SK-N-SH (cell line): ENCODE measurements at regions not wholly inside any gene's neighbourhood (a gene's known extent, or its start where the extent isn't known, plus 50 kb on each side); places are given as distances from the start of the nearest gene placed in this dataset.

Experiments used
- CTCF ChIA-PET: fragments of 300-600, 350-600 bp; formaldehyde crosslinking; extraction: SDS; loops from one replicate; lab custom pipeline; 2021; lab: Yijun Ruan, JAX
- POLR2A ChIA-PET: fragments of 350-600 bp; sonication (Branson Sonifier 250); formaldehyde crosslinking; extraction: SDS; loops from one replicate; lab custom pipeline; 2020; ENCODE audit warnings: antibody characterized with exemption, inconsistent platforms; lab: Yijun Ruan, JAX
- DNase-seq: peaks from one replicate; pipeline ENCODE4 v3.0.0; 2012
- H2AFZ ChIP-seq: fragments of 200-600 bp; sonication (generic); 2 replicates; pipeline ENCODE4 v1.8.1; 2016; ENCODE audit warnings: antibody characterized with exemption, mild to moderate bottlenecking, low read depth
- H3F3A ChIP-seq: fragments of 200-600 bp; sonication (generic); replicated peaks from 2 replicates; pipeline ENCODE3; 2016; ENCODE audit warnings: antibody characterized with exemption, mild to moderate bottlenecking; ENCODE audit not compliant: insufficient read depth
- H3K27ac ChIP-seq, 2 experiments: fragments of 200-500 bp in 1 of 2; fragments of 200-600 bp in 1 of 2; sonication (Bioruptor generic) in 1 of 2; sonication (generic), shearing (Covaris generic) in 1 of 2; 2 replicates each; pipeline versions ENCODE4 v1.5.1 to v1.6.1; 2014 to 2016; ENCODE audit warnings: low read depth in 2 of 2, inconsistent platforms in 1 of 2, low read length in 1 of 2, mild to moderate bottlenecking in 1 of 2, mixed read lengths in 1 of 2
- H3K27me3 ChIP-seq: fragments of 200-600 bp; sonication (generic), shearing (Covaris generic); 2 replicates; pipeline ENCODE4 v1.6.1; 2016; ENCODE audit warnings: mixed run types; ENCODE audit not compliant: insufficient read depth
- H3K36me3 ChIP-seq, 2 experiments: fragments of 200-500 bp in 1 of 2; fragments of 200-600 bp in 1 of 2; sonication (Bioruptor generic) in 1 of 2; sonication (generic) in 1 of 2; replicated peaks in 1 of 2; 2 replicates each; pipeline versions ENCODE3 to v1.5.1; 2014 to 2016; ENCODE audit warnings: low read length in 1 of 2, mild to moderate bottlenecking in 1 of 2; ENCODE audit not compliant: insufficient read depth in 2 of 2, control insufficient read depth in 1 of 2
- H3K4me1 ChIP-seq, 2 experiments: fragments of 200-500 bp in 1 of 2; fragments of 200-600 bp in 1 of 2; sonication (Bioruptor generic) in 1 of 2; sonication (generic), shearing (Covaris generic) in 1 of 2; 2 replicates each; pipeline versions ENCODE4 v1.5.1 to v1.6.1; 2014 to 2016; ENCODE audit warnings: low read depth in 1 of 2, low read length in 1 of 2, mixed run types in 1 of 2; ENCODE audit not compliant: insufficient read depth in 2 of 2, control insufficient read depth in 1 of 2
- H3K4me2 ChIP-seq: fragments of 200-600 bp; sonication (generic), shearing (Covaris generic); 2 replicates; pipeline ENCODE4 v1.6.1; 2017; ENCODE audit warnings: mixed run types
- H3K4me3 ChIP-seq, 2 experiments: fragments of 200-500 bp in 1 of 2; fragments of 200-600 bp in 1 of 2; sonication (Bioruptor generic) in 1 of 2; sonication (generic), shearing (Covaris generic) in 1 of 2; 2 replicates each; pipeline versions ENCODE4 v1.5.1 to v1.8.1; 2014 to 2016; ENCODE audit warnings: low read depth in 2 of 2, inconsistent platforms in 1 of 2, low read length in 1 of 2, mild to moderate bottlenecking in 1 of 2, mixed read lengths in 1 of 2, moderate library complexity in 1 of 2
- H3K79me2 ChIP-seq: fragments of 200-600 bp; sonication (generic); 2 replicates; pipeline ENCODE4 v1.8.1; 2017; ENCODE audit warnings: mild to moderate bottlenecking; ENCODE audit not compliant: insufficient read depth
- H3K9ac ChIP-seq: fragments of 200-600 bp; sonication (generic); 2 replicates; pipeline ENCODE4 v1.6.1; 2017; ENCODE audit warnings: mixed run types
- H3K9me2 ChIP-seq: fragments of 200-600 bp; sonication (generic); 2 replicates; pipeline ENCODE4 v1.6.1; 2017; ENCODE audit warnings: mixed run types
- H3K9me3 ChIP-seq: fragments of 200-600 bp; sonication (generic); 2 replicates; pipeline ENCODE4 v1.6.1; 2017; ENCODE audit warnings: mixed run types, mild to moderate bottlenecking, moderate library complexity
- H4K20me1 ChIP-seq: fragments of 200-600 bp; sonication (generic); 2 replicates; pipeline ENCODE4 v1.6.1; 2017; ENCODE audit warnings: mild to moderate bottlenecking, mixed run types; ENCODE audit not compliant: insufficient read depth
- ELF1 ChIP-seq: IDR thresholded peaks from 2 replicates; pipeline ENCODE4 v1.4.0; 2012
- EP300 ChIP-seq, 2 experiments: IDR thresholded peaks; 2 replicates each; pipeline versions ENCODE4 v1.4.0 to v1.6.1; 2012; ENCODE audit warnings: borderline replicate concordance in 1 of 2, low read depth in 1 of 2, low read length in 1 of 2
- EZH2phosphoT487 ChIP-seq: fragments of 200-600 bp; sonication (generic); IDR thresholded peaks from 2 replicates; pipeline ENCODE4 v1.6.1; 2017; ENCODE audit warnings: low read depth, mixed run types, mild to moderate bottlenecking, antibody characterized with exemption, moderate library complexity, borderline replicate concordance
- FOXM1 ChIP-seq: IDR thresholded peaks from 2 replicates; pipeline ENCODE4 v1.4.0; 2012; ENCODE audit warnings: low read depth, mild to moderate bottlenecking
- GATA2 ChIP-seq: sonication (generic); formaldehyde crosslinking; IDR thresholded peaks from 2 replicates; pipeline ENCODE4 v1.5.0; 2020; ENCODE audit warnings: mild to moderate bottlenecking, missing genetic modification reagents
- JUND ChIP-seq: IDR thresholded peaks from 2 replicates; pipeline ENCODE4 v1.4.0; 2012
- MXI1 ChIP-seq: IDR thresholded peaks from 2 replicates; pipeline ENCODE4 v1.6.1; 2012; ENCODE audit warnings: mild to moderate bottlenecking, low read depth, low read length, improper control_type of control experiment
- NFIC ChIP-seq: IDR thresholded peaks from 2 replicates; pipeline ENCODE4 v1.4.0; 2012; ENCODE audit warnings: borderline replicate concordance
- RAD21 ChIP-seq: IDR thresholded peaks from 2 replicates; pipeline ENCODE4 v1.6.1; 2012; ENCODE audit warnings: mild to moderate bottlenecking, low read length
- RCOR1 ChIP-seq: fragments of 150-350 bp; IDR thresholded peaks from 2 replicates; pipeline ENCODE4 v1.6.1; 2017; ENCODE audit warnings: antibody characterized with exemption, low read length
- RFX5 ChIP-seq: IDR thresholded peaks from 2 replicates; pipeline ENCODE4 v1.6.1; 2012; ENCODE audit warnings: mild to moderate bottlenecking, improper control_type of control experiment, low read length
- SIN3A ChIP-seq: IDR thresholded peaks from 2 replicates; pipeline ENCODE4 v1.6.1; 2012; ENCODE audit warnings: low read depth, mild to moderate bottlenecking, low read length, moderate library complexity, borderline replicate concordance
- TAF1 ChIP-seq: IDR thresholded peaks from 2 replicates; pipeline ENCODE4 v1.6.1; 2012; ENCODE audit warnings: low read depth, mild to moderate bottlenecking, low read length, moderate library complexity, borderline replicate concordance
- TCF12 ChIP-seq: IDR thresholded peaks from 2 replicates; pipeline ENCODE4 v1.4.0; 2012
- TEAD4 ChIP-seq: IDR thresholded peaks from 2 replicates; pipeline ENCODE4 v1.4.0; 2012; ENCODE audit warnings: mild to moderate bottlenecking, borderline replicate concordance; ENCODE audit not compliant: insufficient read depth
- WGBS: methylation state at CpG from one replicate; pipeline ENCODE4 v1.1.6; 2017; ENCODE audit warnings: low lambda C conversion rate; 5-methylcytosine and 5-hydroxymethylcytosine counted together
- TF ChIP-seq, protein P1 (sequence below): IDR thresholded peaks from 2 replicates; pipeline ENCODE4 v1.4.0; 2012; ENCODE audit warnings: low read depth, borderline replicate concordance
- TF ChIP-seq, protein P2 (sequence below): fragments of 150-350 bp; IDR thresholded peaks from 2 replicates; pipeline ENCODE4 v1.6.1; 2017; ENCODE audit warnings: antibody characterized with exemption, low read length, low read depth, borderline replicate concordance
- TF ChIP-seq, protein P3 (sequence below): fragments of 150-350 bp; IDR thresholded peaks from 2 replicates; pipeline ENCODE4 v1.6.1; 2016; ENCODE audit warnings: mild to moderate bottlenecking, low read depth, low read length
- TF ChIP-seq, protein P4 (sequence below): fragments of 200-600 bp; sonication (generic); IDR thresholded peaks from 2 replicates; pipeline ENCODE4 v1.6.1; 2017; ENCODE audit warnings: antibody characterized with exemption, mild to moderate bottlenecking, moderate library complexity
- TF ChIP-seq, protein P5 (sequence below): IDR thresholded peaks from 2 replicates; pipeline ENCODE4 v1.6.1; 2012; ENCODE audit warnings: mild to moderate bottlenecking, low read depth, low read length, moderate library complexity

DNA sequence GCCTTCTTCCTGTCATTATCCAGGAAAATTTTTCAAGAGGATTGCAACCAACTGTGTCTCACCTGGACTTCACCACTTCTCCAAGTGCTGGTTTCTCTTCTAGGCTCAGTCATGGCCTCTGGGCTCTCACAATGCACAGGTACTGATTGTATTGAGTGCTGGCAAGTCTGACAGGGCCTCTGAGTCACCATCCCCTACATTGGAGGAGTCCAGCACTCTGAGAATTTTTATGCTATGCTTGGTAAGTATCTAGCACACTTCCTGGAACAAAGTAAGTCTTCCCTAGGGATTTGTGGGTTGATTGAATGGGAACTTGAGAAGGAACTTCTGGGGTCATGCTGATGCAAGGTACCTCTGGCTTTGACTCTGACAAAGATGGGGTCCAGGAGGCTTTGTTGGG, 147.2 kb upstream of the CELF4 start (continued):
- TF ChIP-seq, protein P1, sequence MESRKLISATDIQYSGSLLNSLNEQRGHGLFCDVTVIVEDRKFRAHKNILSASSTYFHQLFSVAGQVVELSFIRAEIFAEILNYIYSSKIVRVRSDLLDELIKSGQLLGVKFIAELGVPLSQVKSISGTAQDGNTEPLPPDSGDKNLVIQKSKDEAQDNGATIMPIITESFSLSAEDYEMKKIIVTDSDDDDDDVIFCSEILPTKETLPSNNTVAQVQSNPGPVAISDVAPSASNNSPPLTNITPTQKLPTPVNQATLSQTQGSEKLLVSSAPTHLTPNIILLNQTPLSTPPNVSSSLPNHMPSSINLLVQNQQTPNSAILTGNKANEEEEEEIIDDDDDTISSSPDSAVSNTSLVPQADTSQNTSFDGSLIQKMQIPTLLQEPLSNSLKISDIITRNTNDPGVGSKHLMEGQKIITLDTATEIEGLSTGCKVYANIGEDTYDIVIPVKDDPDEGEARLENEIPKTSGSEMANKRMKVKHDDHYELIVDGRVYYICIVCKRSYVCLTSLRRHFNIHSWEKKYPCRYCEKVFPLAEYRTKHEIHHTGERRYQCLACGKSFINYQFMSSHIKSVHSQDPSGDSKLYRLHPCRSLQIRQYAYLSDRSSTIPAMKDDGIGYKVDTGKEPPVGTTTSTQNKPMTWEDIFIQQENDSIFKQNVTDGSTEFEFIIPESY: no peak
- TF ChIP-seq, protein P2, sequence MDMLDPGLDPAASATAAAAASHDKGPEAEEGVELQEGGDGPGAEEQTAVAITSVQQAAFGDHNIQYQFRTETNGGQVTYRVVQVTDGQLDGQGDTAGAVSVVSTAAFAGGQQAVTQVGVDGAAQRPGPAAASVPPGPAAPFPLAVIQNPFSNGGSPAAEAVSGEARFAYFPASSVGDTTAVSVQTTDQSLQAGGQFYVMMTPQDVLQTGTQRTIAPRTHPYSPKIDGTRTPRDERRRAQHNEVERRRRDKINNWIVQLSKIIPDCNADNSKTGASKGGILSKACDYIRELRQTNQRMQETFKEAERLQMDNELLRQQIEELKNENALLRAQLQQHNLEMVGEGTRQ: no peak
- TF ChIP-seq RFX5: no peak
- no peak for TF ChIP-seq TCF12
- no peak for TF ChIP-seq TEAD4
- no peak for TF ChIP-seq FOXM1
- no peak for TF ChIP-seq EZH2phosphoT487
- TF ChIP-seq ELF1: no peak
- TF ChIP-seq, all 33 proteins: peak for 0

DNA sequence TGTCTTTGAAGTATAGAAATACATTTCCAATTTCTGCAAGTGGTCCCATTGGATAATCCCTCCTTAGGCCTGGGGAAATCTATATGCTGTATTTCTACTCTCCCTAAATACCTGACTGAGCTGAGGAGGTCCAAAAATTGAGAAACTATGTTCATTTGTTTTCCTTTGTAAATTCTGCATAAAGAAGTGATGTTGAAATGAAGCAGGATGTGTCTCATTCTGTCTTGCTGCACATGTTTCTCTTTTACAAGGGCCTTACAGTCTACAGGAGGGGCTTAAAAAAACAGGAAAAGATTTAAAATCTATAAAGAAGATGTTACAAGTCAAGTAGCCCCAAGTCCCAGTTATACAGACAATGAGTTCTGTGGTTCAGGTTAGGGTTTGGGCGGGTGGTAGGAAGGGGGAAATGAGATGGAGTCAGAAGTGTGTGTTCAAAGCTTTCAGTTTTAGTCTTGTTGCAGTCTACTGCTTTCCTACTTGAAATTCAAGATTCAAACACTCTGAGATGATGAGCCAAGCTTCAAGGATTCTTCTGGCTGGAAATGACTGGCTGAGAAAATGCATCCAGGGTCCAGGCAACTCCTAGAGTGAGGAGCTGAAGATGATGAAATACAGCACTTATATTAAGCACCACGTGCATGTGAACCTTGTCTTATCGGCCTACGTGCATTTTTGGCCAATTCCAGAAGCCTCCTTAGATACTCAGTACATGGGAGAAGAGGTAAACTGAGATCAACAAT, 146.3 kb upstream of the CELF4 start:
- Histone ChIP-seq H3K4me3 (no peak overlapping the region), H3K9me3 (no peaks in the 10 kb centered on the region), H3K27ac (no peak overlapping the region), H2AFZ (no peak overlapping the region), H4K20me1 (no peaks in the 10 kb centered on the region), H3K9ac (no peak overlapping the region), H3K27me3 (no peaks in the 10 kb centered on the region), H3K79me2 (no peaks in the 10 kb centered on the region), H3K4me1 (peaks cover 0 to 14% of the 10 kb centered on the region in 2 experiments; a peak in 2 of 4 replicates), H3K4me2 (no peak overlapping the region), H3K9me2 (no peaks in the 10 kb centered on the region), H3F3A (no peaks in the 10 kb centered on the region), H3K36me3 (no peaks in the 10 kb centered on the region)
- CTCF ChIA-PET: interaction anchor here (1.3 kb wide), 1 partner anchor 14 kb away, joined by 3 read pairs; no protein-coding TSS in a partner anchor
- POLR2A ChIA-PET: no interaction called here
- WGBS: 26% methylated on average over 4 of the region's 4 CpGs
- DNase-seq: no peak
- TF ChIP-seq, protein P3, sequence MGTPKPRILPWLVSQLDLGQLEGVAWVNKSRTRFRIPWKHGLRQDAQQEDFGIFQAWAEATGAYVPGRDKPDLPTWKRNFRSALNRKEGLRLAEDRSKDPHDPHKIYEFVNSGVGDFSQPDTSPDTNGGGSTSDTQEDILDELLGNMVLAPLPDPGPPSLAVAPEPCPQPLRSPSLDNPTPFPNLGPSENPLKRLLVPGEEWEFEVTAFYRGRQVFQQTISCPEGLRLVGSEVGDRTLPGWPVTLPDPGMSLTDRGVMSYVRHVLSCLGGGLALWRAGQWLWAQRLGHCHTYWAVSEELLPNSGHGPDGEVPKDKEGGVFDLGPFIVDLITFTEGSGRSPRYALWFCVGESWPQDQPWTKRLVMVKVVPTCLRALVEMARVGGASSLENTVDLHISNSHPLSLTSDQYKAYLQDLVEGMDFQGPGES: no peak
- TF ChIP-seq RFX5: no peak
- TF ChIP-seq JUND: no peak
- TF ChIP-seq MXI1: no peak
- TF ChIP-seq EP300 (IDR thresholded peaks at IDR 0.05; ENCODE audit: borderline replicate concordance in 1 of 2, low read depth in 1 of 2, low read length in 1 of 2): no peak
- no peak for TF ChIP-seq ELF1
- no peak for TF ChIP-seq RCOR1
- TF ChIP-seq, protein P4, sequence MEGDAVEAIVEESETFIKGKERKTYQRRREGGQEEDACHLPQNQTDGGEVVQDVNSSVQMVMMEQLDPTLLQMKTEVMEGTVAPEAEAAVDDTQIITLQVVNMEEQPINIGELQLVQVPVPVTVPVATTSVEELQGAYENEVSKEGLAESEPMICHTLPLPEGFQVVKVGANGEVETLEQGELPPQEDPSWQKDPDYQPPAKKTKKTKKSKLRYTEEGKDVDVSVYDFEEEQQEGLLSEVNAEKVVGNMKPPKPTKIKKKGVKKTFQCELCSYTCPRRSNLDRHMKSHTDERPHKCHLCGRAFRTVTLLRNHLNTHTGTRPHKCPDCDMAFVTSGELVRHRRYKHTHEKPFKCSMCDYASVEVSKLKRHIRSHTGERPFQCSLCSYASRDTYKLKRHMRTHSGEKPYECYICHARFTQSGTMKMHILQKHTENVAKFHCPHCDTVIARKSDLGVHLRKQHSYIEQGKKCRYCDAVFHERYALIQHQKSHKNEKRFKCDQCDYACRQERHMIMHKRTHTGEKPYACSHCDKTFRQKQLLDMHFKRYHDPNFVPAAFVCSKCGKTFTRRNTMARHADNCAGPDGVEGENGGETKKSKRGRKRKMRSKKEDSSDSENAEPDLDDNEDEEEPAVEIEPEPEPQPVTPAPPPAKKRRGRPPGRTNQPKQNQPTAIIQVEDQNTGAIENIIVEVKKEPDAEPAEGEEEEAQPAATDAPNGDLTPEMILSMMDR: no peak
- no peak for TF ChIP-seq TAF1
- TF ChIP-seq, protein P2: no peak
- TF ChIP-seq SIN3A: no peak
- no peak for TF ChIP-seq GATA2 (CRISPR knock-in tag)
- TF ChIP-seq TEAD4: no peak
- TF ChIP-seq, protein P5, sequence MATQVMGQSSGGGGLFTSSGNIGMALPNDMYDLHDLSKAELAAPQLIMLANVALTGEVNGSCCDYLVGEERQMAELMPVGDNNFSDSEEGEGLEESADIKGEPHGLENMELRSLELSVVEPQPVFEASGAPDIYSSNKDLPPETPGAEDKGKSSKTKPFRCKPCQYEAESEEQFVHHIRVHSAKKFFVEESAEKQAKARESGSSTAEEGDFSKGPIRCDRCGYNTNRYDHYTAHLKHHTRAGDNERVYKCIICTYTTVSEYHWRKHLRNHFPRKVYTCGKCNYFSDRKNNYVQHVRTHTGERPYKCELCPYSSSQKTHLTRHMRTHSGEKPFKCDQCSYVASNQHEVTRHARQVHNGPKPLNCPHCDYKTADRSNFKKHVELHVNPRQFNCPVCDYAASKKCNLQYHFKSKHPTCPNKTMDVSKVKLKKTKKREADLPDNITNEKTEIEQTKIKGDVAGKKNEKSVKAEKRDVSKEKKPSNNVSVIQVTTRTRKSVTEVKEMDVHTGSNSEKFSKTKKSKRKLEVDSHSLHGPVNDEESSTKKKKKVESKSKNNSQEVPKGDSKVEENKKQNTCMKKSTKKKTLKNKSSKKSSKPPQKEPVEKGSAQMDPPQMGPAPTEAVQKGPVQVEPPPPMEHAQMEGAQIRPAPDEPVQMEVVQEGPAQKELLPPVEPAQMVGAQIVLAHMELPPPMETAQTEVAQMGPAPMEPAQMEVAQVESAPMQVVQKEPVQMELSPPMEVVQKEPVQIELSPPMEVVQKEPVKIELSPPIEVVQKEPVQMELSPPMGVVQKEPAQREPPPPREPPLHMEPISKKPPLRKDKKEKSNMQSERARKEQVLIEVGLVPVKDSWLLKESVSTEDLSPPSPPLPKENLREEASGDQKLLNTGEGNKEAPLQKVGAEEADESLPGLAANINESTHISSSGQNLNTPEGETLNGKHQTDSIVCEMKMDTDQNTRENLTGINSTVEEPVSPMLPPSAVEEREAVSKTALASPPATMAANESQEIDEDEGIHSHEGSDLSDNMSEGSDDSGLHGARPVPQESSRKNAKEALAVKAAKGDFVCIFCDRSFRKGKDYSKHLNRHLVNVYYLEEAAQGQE: no peak
- TF ChIP-seq RAD21: no peak
- no peak for TF ChIP-seq NFIC
